GF-D8 (cell line): ENCODE measurements at regions not wholly inside any gene's neighbourhood (a gene's known extent, or its start where the extent isn't known, plus 50 kb on each side); places are given as distances from the start of the nearest gene placed in this dataset.
"Not testable (repeated sequence)": the region's sequence is repeated elsewhere in the genome, so short reads cannot be mapped to it uniquely, and the experiment has no call there.

ENCODE experiments used
- DNase-seq: peaks from one replicate; lab custom pipeline; 2025; lab: John Stamatoyannopoulos, UW

- no peak for DNase-seq
Observed at GRCh38 chr2:209307161-209308001, 116.5 kb upstream of the MAP2 start.

GRCh38 chr2:209308415-209308814 lies 115.4 kb upstream of the MAP2 start:
- DNase-seq: no peak

GRCh38 chr2:209311948-209312347 lies 111.9 kb upstream of the MAP2 start:
- DNase-seq: no peak

GRCh38 chr2:209312450-209312849 lies 111.4 kb upstream of the MAP2 start:
- DNase-seq: not testable (repeated sequence)

- no peak for DNase-seq
Observed at GRCh38 chr2:209314653-209315052, 109.2 kb upstream of the MAP2 start.

- no peak for DNase-seq
Observed at GRCh38 chr2:209316141-209316540, 107.7 kb upstream of the MAP2 start.

- no peak for DNase-seq
Observed at GRCh38 chr2:209321076-209321475, 102.8 kb upstream of the MAP2 start.

- DNase-seq: no peak
Observed at GRCh38 chr2:209321581-209321980, 102.3 kb upstream of the MAP2 start.

- no peak for DNase-seq
Observed at GRCh38 chr2:209322041-209322440, 101.8 kb upstream of the MAP2 start.

- no peak for DNase-seq
Observed at GRCh38 chr2:209322905-209323512, 100.8 kb upstream of the MAP2 start.

GRCh38 chr2:209323738-209324137 lies 100.1 kb upstream of the MAP2 start:
- no peak for DNase-seq

GRCh38 chr2:209324281-209324680 lies 99.6 kb upstream of the MAP2 start:
- DNase-seq: no peak

GRCh38 chr2:209331291-209331844 lies 92.5 kb upstream of the MAP2 start:
- DNase-seq: peak; percentile 8

GRCh38 chr2:209334188-209335017 lies 89.4 kb upstream of the MAP2 start:
- DNase-seq: no peak

- DNase-seq: no peak
Observed at GRCh38 chr2:209340522-209340921, 83.3 kb upstream of the MAP2 start.

- no peak for DNase-seq
Observed at GRCh38 chr2:209344349-209344748, 79.5 kb upstream of the MAP2 start.

GRCh38 chr2:209348433-209348832 lies 75.4 kb upstream of the MAP2 start:
- DNase-seq: no peak

GRCh38 chr2:209351636-209352035 lies 72.2 kb upstream of the MAP2 start:
- no peak for DNase-seq

GRCh38 chr2:209358992-209359391 lies 64.9 kb upstream of the MAP2 start:
- DNase-seq: no peak

- DNase-seq: no peak
Observed at GRCh38 chr2:209367075-209367747, 56.6 kb upstream of the MAP2 start.

GRCh38 chr2:209368406-209368805 lies 55.4 kb upstream of the MAP2 start:
- no peak for DNase-seq

- no peak for DNase-seq
Observed at GRCh38 chr2:209368914-209369313, 54.9 kb upstream of the MAP2 start.
